B cell (primary cell): ENCODE measurements at regions not wholly inside any gene's neighbourhood (a gene's known extent, or its start where the extent isn't known, plus 50 kb on each side); places are given as distances from the start of the nearest gene placed in this dataset.

Experiments
- ATAC-seq: fragments of 200-7000 bp; cut with Tn5 transposase; one replicate; pipeline ENCODE4 v1.10.0; 2021; ENCODE audit warnings: low read depth, mild to moderate bottlenecking, moderate number of reproducible peaks, moderate library complexity
- CTCF ChIA-PET: fragments of 350-600 bp; sonication (Branson Sonifier 250); formaldehyde crosslinking; loops from one replicate; lab custom pipeline; 2021; ENCODE audit warnings: antibody characterized with exemption, inconsistent platforms; lab: Charles Lee
- POLR2A ChIA-PET: fragments of 350-600 bp; sonication (Branson Sonifier 250); formaldehyde crosslinking; loops from one replicate; lab custom pipeline; 2021; ENCODE audit warnings: antibody characterized with exemption; lab: Charles Lee
- DNase-seq: peaks from one replicate; pipeline ENCODE4 v3.0.0; 2013
- H2AFZ ChIP-seq: 2 replicates; pipeline ENCODE4 v1.6.1; 2012; ENCODE audit warnings: mild to moderate bottlenecking, low read depth, low read length; ENCODE audit not compliant: insufficient read depth, poor library complexity, severe bottlenecking
- H3K27ac ChIP-seq, 2 donors: 1 replicate in 1 of 2; 2 replicates in 1 of 2; pipeline ENCODE4 v1.5.1; 2012 to 2013; ENCODE audit warnings: low read length in 2 of 2, mild to moderate bottlenecking in 2 of 2, moderate library complexity in 1 of 2
- H3K27me3 ChIP-seq, 4 experiments: fragments of 200-600 bp in 1 of 4; sonication (generic) in 1 of 4; replicated peaks in 1 of 4; 1 replicate in 2 of 4; 2 replicates in 2 of 4; pipeline versions ENCODE4 v1.6.1 to v1.7.0; 2013 to 2016; ENCODE audit warnings: low read length in 3 of 4, mild to moderate bottlenecking in 2 of 4, mixed read lengths in 1 of 4, moderate library complexity in 1 of 4; ENCODE audit not compliant: insufficient read depth in 4 of 4, control insufficient read depth in 3 of 4; ENCODE audit errors: control extremely low read depth in 1 of 4
- H3K36me3 ChIP-seq, 2 experiments: replicated peaks in 1 of 2; 1 replicate in 1 of 2; 2 replicates in 1 of 2; pipeline versions ENCODE4 v1.6.1 to v1.7.1; 2013; ENCODE audit warnings: low read length in 1 of 2; ENCODE audit not compliant: insufficient read depth in 2 of 2, control insufficient read depth in 1 of 2; ENCODE audit errors: control extremely low read depth in 1 of 2, extremely low read depth in 1 of 2
- H3K4me1 ChIP-seq, 2 donors: fragments of 200-600 bp in 1 of 2; sonication (generic) in 1 of 2; 1 replicate in 1 of 2; 2 replicates in 1 of 2; pipeline versions ENCODE4 v1.5.1 to v1.6.1; 2013 to 2017; ENCODE audit warnings: low read length in 2 of 2; ENCODE audit not compliant: control insufficient read depth in 2 of 2, insufficient read depth in 2 of 2
- H3K4me2 ChIP-seq: replicated peaks from 2 replicates; pipeline ENCODE3; 2012; ENCODE audit warnings: mild to moderate bottlenecking, low read depth, low read length; ENCODE audit not compliant: poor library complexity, severe bottlenecking
- H3K4me3 ChIP-seq, 5 experiments: fragments of 200-600 bp in 1 of 5; sonication (generic) in 1 of 5; 1 replicate in 3 of 5; 2 replicates in 2 of 5; pipeline versions ENCODE4 v1.5.1 to v1.7.0; 2011 to 2016; ENCODE audit warnings: low read length in 4 of 5, mild to moderate bottlenecking in 4 of 5, low read depth in 2 of 5, control low read depth in 1 of 5, moderate library complexity in 1 of 5; ENCODE audit not compliant: insufficient read depth in 1 of 5; ENCODE audit errors: control extremely low read depth in 1 of 5, extremely low read depth in 1 of 5
- H3K79me2 ChIP-seq: fragments of 200-600 bp; sonication (generic); one replicate; pipeline ENCODE4 v1.6.0; 2016; ENCODE audit warnings: low read length; ENCODE audit not compliant: control insufficient read depth, insufficient read depth
- H3K9ac ChIP-seq: fragments of 200-600 bp; sonication (generic); 2 replicates; pipeline ENCODE4 v1.6.1; 2017; ENCODE audit warnings: mild to moderate bottlenecking, low read length, moderate library complexity
- H3K9me3 ChIP-seq, 3 donors: one replicate each; pipeline versions ENCODE4 v1.6.1 to v1.7.1; 2013; ENCODE audit warnings: low read length in 2 of 3; ENCODE audit not compliant: control insufficient read depth in 2 of 3, insufficient read depth in 1 of 3; ENCODE audit errors: control extremely low read depth in 1 of 3
- H4K20me1 ChIP-seq: 2 replicates; pipeline ENCODE4 v1.6.0; 2012; ENCODE audit warnings: mild to moderate bottlenecking, low read length; ENCODE audit not compliant: insufficient read depth, control insufficient read depth, poor library complexity, severe bottlenecking
- H3K27ac Mint-ChIP-seq: one replicate; pipeline ENCODE4 v1.8.0; 2021; ENCODE audit warnings: mixed read lengths
- H3K27me3 Mint-ChIP-seq: one replicate; pipeline ENCODE4 v1.8.0; 2021; ENCODE audit warnings: mixed read lengths
- H3K4me1 Mint-ChIP-seq: one replicate; pipeline ENCODE4 v1.8.0; 2021; ENCODE audit warnings: mixed read lengths
- H3K4me3 Mint-ChIP-seq: one replicate; pipeline ENCODE4 v1.8.0; 2021; ENCODE audit warnings: mixed read lengths
- H3K9me3 Mint-ChIP-seq: one replicate; pipeline ENCODE4 v1.8.0; 2022; ENCODE audit warnings: mixed read lengths; ENCODE audit not compliant: insufficient read depth
- CTCF ChIP-seq: fragments of 200-600 bp; IDR thresholded peaks from one replicate; pipeline ENCODE4 v1.8.0; 2022; ENCODE audit warnings: antibody characterized with exemption, mild to moderate bottlenecking
- EZH2 ChIP-seq: IDR thresholded peaks from 2 replicates; pipeline ENCODE4 v1.6.1; 2012; ENCODE audit warnings: borderline replicate concordance, low read depth, mild to moderate bottlenecking, moderate library complexity, low read length; ENCODE audit not compliant: insufficient read depth, poor library complexity, severe bottlenecking
- WGBS: methylation state at CpG from one replicate; pipeline ENCODE4 v1.1.5; 2013; ENCODE audit warnings: missing lambda C conversion rate; ENCODE audit not compliant: insufficient coverage; 5-methylcytosine and 5-hydroxymethylcytosine counted together
- intact Hi-C: fragments of 100-400 bp; cut with micrococcal nuclease; formaldehyde crosslinking; loops from one replicate; pipeline ENCODE4 v1.10.0; 2022

- Mint-ChIP-seq H3K27me3 (peaks cover 8% of the 10 kb centered on the region), H3K4me3 (no peak overlapping the region), H3K27ac (no peak overlapping the region), H3K9me3 (no peaks in the 10 kb centered on the region), H3K4me1 (no peaks in the 10 kb centered on the region)
- no peaks in the 10 kb centered on the region for H3K27me3 ChIP-seq
- no peaks in the 10 kb centered on the region for H3K36me3 ChIP-seq
- WGBS, result no CpG with 5 or more reads among the region's 4 CpGs
- TF ChIP-seq EZH2, result no peak
- no peak for TF ChIP-seq CTCF
- DNase-seq, result no peak
- H2AFZ ChIP-seq, result no peak overlapping the region
- H3K4me3 ChIP-seq, result no peak overlapping the region
- no peak overlapping the region for H3K4me2 ChIP-seq
- no peaks in the 10 kb centered on the region for H3K4me1 ChIP-seq
- ChIA-PET CTCF (no interaction called here), POLR2A (no interaction called here)
- no peak overlapping the region for H3K9ac ChIP-seq
- ATAC-seq, result no peak
- no peaks in the 10 kb centered on the region for H4K20me1 ChIP-seq
- H3K27ac ChIP-seq, result no peak overlapping the region
- intact Hi-C loops, result no loop called here
- no peaks in the 10 kb centered on the region for H3K79me2 ChIP-seq
- H3K9me3 ChIP-seq, result no peaks in the 10 kb centered on the region
Measured at GRCh38 chr11:122337704-122338103, 221.7 kb upstream of the BLID start.

GRCh38 chr11:122337241-122337640 lies 221.2 kb upstream of the BLID start:
- WGBS, result no CpG with 5 or more reads among the region's 5 CpGs
- no peaks in the 10 kb centered on the region for H3K9me3 ChIP-seq
- H3K79me2 ChIP-seq, result no peaks in the 10 kb centered on the region
- no peaks in the 10 kb centered on the region for H4K20me1 ChIP-seq
- no peaks in the 10 kb centered on the region for H3K36me3 ChIP-seq
- POLR2A ChIA-PET, result no interaction called here
- H3K4me2 ChIP-seq, result no peak overlapping the region
- H3K27ac ChIP-seq, result no peak overlapping the region
- no peak overlapping the region for H2AFZ ChIP-seq
- Mint-ChIP-seq H3K4me3 (no peak overlapping the region), H3K27me3 (peaks cover 8% of the 10 kb centered on the region), H3K4me1 (no peaks in the 10 kb centered on the region), H3K27ac (no peak overlapping the region), H3K9me3 (no peaks in the 10 kb centered on the region)
- CTCF ChIA-PET, result no interaction called here
- H3K27me3 ChIP-seq, result no peaks in the 10 kb centered on the region
- DNase-seq (no peak), ATAC-seq (no peak)
- H3K4me3 ChIP-seq, result no peak overlapping the region
- intact Hi-C loops, result no loop called here
- TF ChIP-seq EZH2, result no peak
- no peak for TF ChIP-seq CTCF
- no peaks in the 10 kb centered on the region for H3K4me1 ChIP-seq
- H3K9ac ChIP-seq, result no peak overlapping the region
